HCT116 (cell line): ENCODE measurements at regions not wholly inside any gene's neighbourhood (a gene's known extent, or its start where the extent isn't known, plus 50 kb on each side); places are given as distances from the start of the nearest gene placed in this dataset.

Experiments
- ATAC-seq: fragments of 200-7000 bp; cut with Tn5 transposase; 2 replicates; pipeline ENCODE4 v1.9.1; 2020; ENCODE audit warnings: mild to moderate bottlenecking, moderate library complexity
- BruUV-seq: library from RNA; stranded (reverse); fragments of 400-500 nt; replicated peaks from 2 replicates; lab custom pipeline; 2021; lab: Mats Ljungman, UMichigan
- CTCF ChIA-PET: fragments of 300-600 bp; sonication (Branson Sonifier 250); formaldehyde crosslinking; loops from one replicate; lab custom pipeline; 2021; ENCODE audit warnings: antibody characterized with exemption; lab: Charles Lee
- POLR2A ChIA-PET: fragments of 300-600, 350-600 bp; sonication (Branson Sonifier 250); formaldehyde crosslinking; loops from one replicate; lab custom pipeline; 2021; ENCODE audit warnings: antibody characterized with exemption; lab: Charles Lee
- RAD21 ChIA-PET, 2 experiments: fragments of 300-600 bp; sonication (Branson Sonifier 250); formaldehyde crosslinking; loops; one replicate each; lab custom pipeline; 2023; ENCODE audit warnings: low total read pairs in 2 of 2; ENCODE audit not compliant: uncharacterized antibody in 2 of 2, unreplicated experiment in 2 of 2, low non-redundant PET in 1 of 2; lab: Charles Lee
- DNase-seq: peaks from one replicate; pipeline ENCODE4 v3.0.0-alpha.2; 2010; ENCODE audit warnings: low read depth, low spot score
- H2AFZ ChIP-seq: fragments of 200-600 bp; shearing (Covaris generic), sonication (generic); 2 replicates; pipeline ENCODE4 v1.6.1; 2017; ENCODE audit warnings: low read depth, mixed run types, mixed read lengths, antibody characterized with exemption, low read length; ENCODE audit not compliant: poor library complexity, severe bottlenecking
- H3K27ac ChIP-seq: 2 replicates; pipeline ENCODE4 v1.5.1; 2012; ENCODE audit warnings: low read depth, low read length
- H3K27me3 ChIP-seq: fragments of 200-600 bp; sonication (generic); 2 replicates; pipeline ENCODE4 v1.6.1; 2016; ENCODE audit warnings: mixed run types, low read length, mixed read lengths; ENCODE audit not compliant: insufficient read depth
- H3K36me3 ChIP-seq, 2 experiments: fragments of 200-500 bp in 1 of 2; fragments of 200-600 bp in 1 of 2; sonication (Bioruptor generic) in 1 of 2; sonication (generic) in 1 of 2; 2 replicates each; pipeline versions ENCODE4 v1.5.1 to v1.6.1; 2014 to 2016; ENCODE audit warnings: low read length in 2 of 2, inconsistent platforms in 1 of 2, mixed read lengths in 1 of 2, mixed run types in 1 of 2; ENCODE audit not compliant: insufficient read depth in 2 of 2, control insufficient read depth in 1 of 2
- H3K4me1 ChIP-seq, 2 experiments: fragments of 200-600 bp in 1 of 2; sonication (generic) in 1 of 2; 2 replicates each; pipeline versions ENCODE4 v1.5.1 to v1.6.1; 2012 to 2017; ENCODE audit warnings: low read length in 2 of 2, inconsistent platforms in 1 of 2, mild to moderate bottlenecking in 1 of 2, mixed read lengths in 1 of 2, mixed run types in 1 of 2, moderate library complexity in 1 of 2; ENCODE audit not compliant: insufficient read depth in 2 of 2, control insufficient read depth in 1 of 2
- H3K4me2 ChIP-seq: fragments of 200-600 bp; sonication (generic); 2 replicates; pipeline ENCODE4 v1.6.1; 2017; ENCODE audit warnings: mixed run types, low read length, mixed read lengths
- H3K4me3 ChIP-seq, 2 experiments: fragments of 200-600 bp in 1 of 2; sonication (generic) in 1 of 2; replicated peaks in 1 of 2; 2 replicates each; pipeline ENCODE4 v1.5.1; 2011 to 2016; ENCODE audit warnings: low read length in 2 of 2, control low read depth in 1 of 2, low read depth in 1 of 2, mild to moderate bottlenecking in 1 of 2, mixed read lengths in 1 of 2, mixed run types in 1 of 2
- H3K79me2 ChIP-seq: fragments of 200-600 bp; sonication (generic); 2 replicates; pipeline ENCODE4 v1.6.1; 2017; ENCODE audit warnings: mild to moderate bottlenecking, mixed run types, low read length, moderate library complexity, mixed read lengths; ENCODE audit not compliant: insufficient read depth
- H3K9ac ChIP-seq: fragments of 200-600 bp; sonication (generic); 2 replicates; pipeline ENCODE4 v1.6.1; 2016; ENCODE audit warnings: low read length, mixed read lengths
- H3K9me2 ChIP-seq: fragments of 200-600 bp; sonication (generic), shearing (Covaris generic); 2 replicates; pipeline ENCODE4 v1.6.1; 2017; ENCODE audit warnings: mixed run types, mild to moderate bottlenecking, moderate library complexity; ENCODE audit not compliant: insufficient read depth
- H3K9me3 ChIP-seq, 2 experiments: fragments of 200-500 bp in 1 of 2; fragments of 200-600 bp in 1 of 2; sonication (Bioruptor generic) in 1 of 2; sonication (generic) in 1 of 2; 2 replicates each; pipeline ENCODE4 v1.6.1; 2014 to 2017; ENCODE audit warnings: low read length in 2 of 2, mixed read lengths in 2 of 2, inconsistent platforms in 1 of 2, low read depth in 1 of 2, mild to moderate bottlenecking in 1 of 2, mixed run types in 1 of 2, moderate library complexity in 1 of 2; ENCODE audit not compliant: control insufficient read depth in 1 of 2, insufficient read depth in 1 of 2
- H4K20me1 ChIP-seq: fragments of 200-600 bp; sonication (generic), shearing (Covaris generic); 2 replicates; pipeline ENCODE4 v1.6.1; 2017; ENCODE audit warnings: mixed run types, mild to moderate bottlenecking, moderate library complexity; ENCODE audit not compliant: insufficient read depth
- ATF3 ChIP-seq: IDR thresholded peaks from 2 replicates; pipeline ENCODE4 v1.6.1; 2012
- RAD21 ChIP-seq: IDR thresholded peaks from 2 replicates; pipeline ENCODE4 v1.6.1; 2012; ENCODE audit warnings: low read depth, mild to moderate bottlenecking
- REST ChIP-seq: IDR thresholded peaks from 2 replicates; pipeline ENCODE4 v1.6.1; 2012; ENCODE audit warnings: low read depth
- ZBTB33 ChIP-seq: IDR thresholded peaks from 2 replicates; pipeline ENCODE4 v1.6.1; 2011; ENCODE audit warnings: mild to moderate bottlenecking, low read length, moderate library complexity; ENCODE audit not compliant: insufficient replicate concordance; ENCODE audit errors: extremely low read depth
- ZFX ChIP-seq: fragments of 450-650 bp; IDR thresholded peaks from 2 replicates; pipeline ENCODE4 v1.6.1; 2017
- intact Hi-C: fragments of 100-400 bp; cut with micrococcal nuclease; formaldehyde crosslinking; loops from 2 replicates; pipeline ENCODE4 v1.10.0; 2022

- RAD21 ChIA-PET, result no interaction called here
- Histone ChIP-seq H3K9me2 (no peaks in the 10 kb centered on the region), H4K20me1 (no peaks in the 10 kb centered on the region), H3K4me3 (no peak overlapping the region), H3K4me2 (no peak overlapping the region), H3K36me3 (no peaks in the 10 kb centered on the region), H2AFZ (no peak overlapping the region), H3K9me3 (no peaks in the 10 kb centered on the region), H3K79me2 (no peaks in the 10 kb centered on the region), H3K27me3 (no peaks in the 10 kb centered on the region), H3K9ac (no peak overlapping the region), H3K27ac (no peak overlapping the region), H3K4me1 (no peaks in the 10 kb centered on the region; a peak in 1 of 4 replicates)
- DNase-seq, result no peak
- no TSS peak for BruUV-seq
- POLR2A ChIA-PET, result no interaction called here
- intact Hi-C loops, result no loop called here
- no peak for TF ChIP-seq ZBTB33
- TF ChIP-seq RAD21, result no peak
- no peak for TF ChIP-seq REST
- TF ChIP-seq ATF3, result no peak
- TF ChIP-seq ZFX, result no peak
- CTCF ChIA-PET, result no interaction called here
- ATAC-seq, result no peak
Measured at GRCh38 chr9:78927099-78927940, 630.4 kb downstream of the PSAT1 start.
